Stimulated activated CD4-positive, alpha-beta T cell treated with anti-CD3 and anti-CD28 coated beads, Interleukin-15, amount 100 ng/mL, for 48 hours (primary cell): ENCODE measurements at regions not wholly inside any gene's neighbourhood (a gene's known extent, or its start where the extent isn't known, plus 50 kb on each side); places are given as distances from the start of the nearest gene placed in this dataset.

Source experiments
- DNase-seq, 2 donors: peaks; one replicate each; pipeline ENCODE4 v3.0.0-alpha.2; 2020; ENCODE audit warnings: low read depth in 2 of 2

- DNase-seq = no peak
These were observed 1381.1 kb upstream of the SLC10A2 start for GRCh38 chr13:104447348-104447747.

GRCh38 chr13:104442536-104442935 is 1376.3 kb upstream of the SLC10A2 start:
- DNase-seq = no peak

- DNase-seq = no peak
These were observed 1370.3 kb upstream of the SLC10A2 start for GRCh38 chr13:104436555-104436954.

- DNase-seq = no peak
These were observed 1365.7 kb upstream of the SLC10A2 start for GRCh38 chr13:104431895-104432294.

GRCh38 chr13:104426435-104426834 is 1360.2 kb upstream of the SLC10A2 start:
- DNase-seq = no peak

GRCh38 chr13:104422668-104423067 is 1356.5 kb upstream of the SLC10A2 start:
- DNase-seq = no peak

GRCh38 chr13:104416973-104417372 is 1350.8 kb upstream of the SLC10A2 start:
- no peak for DNase-seq

GRCh38 chr13:104414771-104415170 is 1348.6 kb upstream of the SLC10A2 start:
- DNase-seq = no peak

- DNase-seq = no peak
These were observed 1348.0 kb upstream of the SLC10A2 start for GRCh38 chr13:104414181-104414580.

- no peak for DNase-seq
These were observed 1345.0 kb upstream of the SLC10A2 start for GRCh38 chr13:104411141-104411765.

- no peak for DNase-seq
These were observed 1342.5 kb upstream of the SLC10A2 start for GRCh38 chr13:104408733-104409132.

- DNase-seq = no peak
These were observed 1338.1 kb upstream of the SLC10A2 start for GRCh38 chr13:104404325-104404724.

- no peak for DNase-seq
These were observed 1323.5 kb upstream of the SLC10A2 start for GRCh38 chr13:104389691-104390090.

- no peak for DNase-seq
These were observed 1321.3 kb upstream of the SLC10A2 start for GRCh38 chr13:104387510-104387909.

GRCh38 chr13:104385404-104385803 is 1319.2 kb upstream of the SLC10A2 start:
- DNase-seq = no peak

- DNase-seq = no peak
These were observed 1316.7 kb upstream of the SLC10A2 start for GRCh38 chr13:104382951-104383350.

GRCh38 chr13:104376588-104376987 is 1310.4 kb upstream of the SLC10A2 start:
- no peak for DNase-seq

- no peak for DNase-seq
These were observed 1309.4 kb upstream of the SLC10A2 start for GRCh38 chr13:104375614-104376013.

- DNase-seq = no peak
These were observed 1306.0 kb upstream of the SLC10A2 start for GRCh38 chr13:104372095-104372655.

GRCh38 chr13:104365430-104365829 is 1299.2 kb upstream of the SLC10A2 start:
- DNase-seq = no peak

- DNase-seq = no peak
These were observed 1291.6 kb upstream of the SLC10A2 start for GRCh38 chr13:104357672-104358354.

GRCh38 chr13:104357174-104357573 is 1291.0 kb upstream of the SLC10A2 start:
- no peak for DNase-seq

- DNase-seq = no peak
These were observed 1288.9 kb upstream of the SLC10A2 start for GRCh38 chr13:104355041-104355670.
